ENCODE measurements at regions not wholly inside any gene's neighbourhood (a gene's known extent, or its start where the extent isn't known, plus 50 kb on each side); places are given as distances from the start of the nearest gene placed in this dataset.

GRCh38 chr2:143908843-143909242, 611.1 kb downstream of the ZEB2 start:
- Histone ChIP-seq H3K79me2 (ENCODE audit: low read length) (no peaks in the 10 kb centered on the region), H3K4me3 (ENCODE audit: low read length) (no peak overlapping the region), H3K9ac (ENCODE audit: low read length) (no peak overlapping the region), H4K20me1 (ENCODE audit: low read length) (no peaks in the 10 kb centered on the region), H3K9me2 (replicated peaks; ENCODE audit: low read length) (no peaks in the 10 kb centered on the region), H3K4me2 (ENCODE audit: low read length) (no peak overlapping the region), H3K36me3 (ENCODE audit: low read depth, low read length) (no peaks in the 10 kb centered on the region), H2AFZ (ENCODE audit: low read length) (no peak overlapping the region), H3K27ac (ENCODE audit: low read length) (no peak overlapping the region), H3K27me3 (ENCODE audit: low read length) (no peaks in the 10 kb centered on the region), H3F3A (ENCODE audit: low read length, unreplicated experiment) (no peaks in the 10 kb centered on the region), H3K9me3 (ENCODE audit: low read length) (no peaks in the 10 kb centered on the region), H3K4me1 (ENCODE audit: insufficient read depth, low read length) (0 out of 2 replicates have a peak, but pooled peaks cover under 1% of the 10 kb centered on the region)
- no peak for ATAC-seq
- BruUV-seq (replicated peaks), result no TSS peak
- intact Hi-C loops (cut with micrococcal nuclease), result loop anchor here (10.0 kb wide), 1 partner anchor 174 kb away; no protein-coding TSS in a partner anchor
- CTCF ChIA-PET, result no interaction called here
- POLR2A ChIA-PET (ENCODE audit: unreplicated experiment), result no interaction called here
- TF ChIP-seq EZH2 (IDR thresholded peaks at IDR 0.05; ENCODE audit: low read length, unreplicated experiment) (no peak), EZH2phosphoT487 (IDR thresholded peaks at IDR 0.05; ENCODE audit: borderline replicate concordance, low read length) (no peak)
- TF ChIP-seq, protein P1, sequence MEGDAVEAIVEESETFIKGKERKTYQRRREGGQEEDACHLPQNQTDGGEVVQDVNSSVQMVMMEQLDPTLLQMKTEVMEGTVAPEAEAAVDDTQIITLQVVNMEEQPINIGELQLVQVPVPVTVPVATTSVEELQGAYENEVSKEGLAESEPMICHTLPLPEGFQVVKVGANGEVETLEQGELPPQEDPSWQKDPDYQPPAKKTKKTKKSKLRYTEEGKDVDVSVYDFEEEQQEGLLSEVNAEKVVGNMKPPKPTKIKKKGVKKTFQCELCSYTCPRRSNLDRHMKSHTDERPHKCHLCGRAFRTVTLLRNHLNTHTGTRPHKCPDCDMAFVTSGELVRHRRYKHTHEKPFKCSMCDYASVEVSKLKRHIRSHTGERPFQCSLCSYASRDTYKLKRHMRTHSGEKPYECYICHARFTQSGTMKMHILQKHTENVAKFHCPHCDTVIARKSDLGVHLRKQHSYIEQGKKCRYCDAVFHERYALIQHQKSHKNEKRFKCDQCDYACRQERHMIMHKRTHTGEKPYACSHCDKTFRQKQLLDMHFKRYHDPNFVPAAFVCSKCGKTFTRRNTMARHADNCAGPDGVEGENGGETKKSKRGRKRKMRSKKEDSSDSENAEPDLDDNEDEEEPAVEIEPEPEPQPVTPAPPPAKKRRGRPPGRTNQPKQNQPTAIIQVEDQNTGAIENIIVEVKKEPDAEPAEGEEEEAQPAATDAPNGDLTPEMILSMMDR (conservative IDR thresholded peaks at IDR 0.05; ENCODE audit: low read depth, low read length), result no peak
- no peak for DNase-seq

DNA sequence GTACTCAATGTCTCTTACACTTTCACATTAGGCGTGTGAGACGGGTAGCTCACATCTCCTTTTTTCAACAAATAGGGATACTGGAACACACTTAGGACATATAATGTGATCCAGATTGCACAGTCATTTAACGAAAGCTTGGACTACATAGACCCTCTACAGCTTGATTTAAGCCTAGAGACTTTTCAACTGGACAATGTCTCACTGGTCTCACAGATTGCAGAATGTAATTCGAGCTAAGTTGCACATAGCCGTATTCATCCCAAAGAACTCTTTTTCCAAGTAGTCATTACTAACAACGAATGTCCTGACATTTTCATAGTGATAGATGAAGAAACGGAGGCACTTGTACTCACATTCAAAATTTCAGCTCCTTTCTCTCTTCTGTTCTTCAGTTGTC, 612.1 kb downstream of the ZEB2 start:
- H3K9me2 ChIP-seq (replicated peaks; ENCODE audit: low read length), result no peaks in the 10 kb centered on the region
- BruUV-seq (replicated peaks), result no TSS peak
- no peak overlapping the region for H3K4me3 ChIP-seq (ENCODE audit: low read length)
- no peak overlapping the region for H3K27ac ChIP-seq (ENCODE audit: low read length)
- H4K20me1 ChIP-seq (ENCODE audit: low read length), result no peaks in the 10 kb centered on the region
- ChIA-PET CTCF (no interaction called here), POLR2A (ENCODE audit: unreplicated experiment) (no interaction called here)
- H3K9me3 ChIP-seq (ENCODE audit: low read length), result no peaks in the 10 kb centered on the region
- TF ChIP-seq EZH2 (IDR thresholded peaks at IDR 0.05; ENCODE audit: low read length, unreplicated experiment) (no peak), EZH2phosphoT487 (IDR thresholded peaks at IDR 0.05; ENCODE audit: borderline replicate concordance, low read length) (no peak)
- TF ChIP-seq, protein P1 (conservative IDR thresholded peaks at IDR 0.05; ENCODE audit: low read depth, low read length), result no peak
- no peak overlapping the region for H2AFZ ChIP-seq (ENCODE audit: low read length)
- no peak overlapping the region for H3K9ac ChIP-seq (ENCODE audit: low read length)
- peaks cover 10% of the 10 kb centered on the region for H3K4me1 ChIP-seq (ENCODE audit: insufficient read depth, low read length)
- intact Hi-C loops (cut with micrococcal nuclease), result loop anchor here (10.0 kb wide), 1 partner anchor 173 kb away; no protein-coding TSS in a partner anchor
- ATAC-seq, result no peak
- no peak overlapping the region for H3K4me2 ChIP-seq (ENCODE audit: low read length)
- H3K27me3 ChIP-seq (ENCODE audit: low read length), result no peaks in the 10 kb centered on the region
- no peaks in the 10 kb centered on the region for H3K79me2 ChIP-seq (ENCODE audit: low read length)
- no peak for DNase-seq
- H3F3A ChIP-seq (ENCODE audit: low read length, unreplicated experiment), result no peaks in the 10 kb centered on the region
- no peaks in the 10 kb centered on the region for H3K36me3 ChIP-seq (ENCODE audit: low read depth, low read length)

GRCh38 chr2:143906850-143907249, 613.1 kb downstream of the ZEB2 start:
- POLR2A ChIA-PET (ENCODE audit: unreplicated experiment), result no interaction called here
- ATAC-seq (no peak), DNase-seq (no peak)
- Histone ChIP-seq H4K20me1 (ENCODE audit: low read length) (no peaks in the 10 kb centered on the region), H3K36me3 (ENCODE audit: low read depth, low read length) (no peaks in the 10 kb centered on the region), H3K79me2 (ENCODE audit: low read length) (no peaks in the 10 kb centered on the region), H3K27me3 (ENCODE audit: low read length) (no peaks in the 10 kb centered on the region), H3K9me3 (ENCODE audit: low read length) (no peaks in the 10 kb centered on the region), H3K9me2 (replicated peaks; ENCODE audit: low read length) (no peaks in the 10 kb centered on the region), H3K4me3 (ENCODE audit: low read length) (no peak overlapping the region), H2AFZ (ENCODE audit: low read length) (no peak overlapping the region), H3K27ac (ENCODE audit: low read length) (no peak overlapping the region), H3K9ac (ENCODE audit: low read length) (no peak overlapping the region), H3F3A (ENCODE audit: low read length, unreplicated experiment) (no peaks in the 10 kb centered on the region), H3K4me1 (ENCODE audit: insufficient read depth, low read length) (peaks cover 18% of the 10 kb centered on the region), H3K4me2 (ENCODE audit: low read length) (no peak overlapping the region)
- CTCF ChIA-PET, result no interaction called here
- intact Hi-C loops (cut with micrococcal nuclease), result loop anchor here (10.0 kb wide), 1 partner anchor 172 kb away; no protein-coding TSS in a partner anchor
- TF ChIP-seq EZH2phosphoT487 (IDR thresholded peaks at IDR 0.05; ENCODE audit: borderline replicate concordance, low read length), result no peak
- TF ChIP-seq, protein P1 (conservative IDR thresholded peaks at IDR 0.05; ENCODE audit: low read depth, low read length), result no peak
- no peak for TF ChIP-seq EZH2 (IDR thresholded peaks at IDR 0.05; ENCODE audit: low read length, unreplicated experiment)
- no TSS peak for BruUV-seq (replicated peaks)

All from PC-3 (cell line).